Inferior parietal cortex (tissue), 1 donor: ENCODE measurements at regions not wholly inside any gene's neighbourhood (a gene's known extent, or its start where the extent isn't known, plus 50 kb on each side); places are given as distances from the start of the nearest gene placed in this dataset.

Source experiments
- DNase-seq: peaks from one replicate; pipeline ENCODE4 v3.0.0-alpha.2; 2016; ENCODE audit errors: extremely low spot score

DNA sequence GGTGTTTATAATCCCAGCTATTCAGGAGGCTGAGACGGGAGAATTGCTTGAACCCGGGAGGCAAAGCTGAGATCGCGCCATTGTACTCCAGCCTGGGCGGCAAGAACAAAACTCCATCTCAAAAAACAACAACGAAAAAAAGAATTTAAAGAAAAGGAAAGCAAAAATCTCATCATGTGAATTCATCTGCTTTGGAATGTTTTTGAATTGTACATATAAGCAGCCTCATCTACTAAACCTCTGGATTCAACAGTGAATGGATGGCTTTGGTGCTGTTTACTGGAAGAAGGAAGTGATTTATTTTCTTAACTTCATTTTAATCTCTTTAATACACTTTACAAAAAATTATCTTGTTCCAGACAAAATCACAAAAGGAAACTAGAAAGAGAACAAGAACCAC lies 51.8 kb upstream of the PNRC1 start:
- DNase-seq: no peak

DNA sequence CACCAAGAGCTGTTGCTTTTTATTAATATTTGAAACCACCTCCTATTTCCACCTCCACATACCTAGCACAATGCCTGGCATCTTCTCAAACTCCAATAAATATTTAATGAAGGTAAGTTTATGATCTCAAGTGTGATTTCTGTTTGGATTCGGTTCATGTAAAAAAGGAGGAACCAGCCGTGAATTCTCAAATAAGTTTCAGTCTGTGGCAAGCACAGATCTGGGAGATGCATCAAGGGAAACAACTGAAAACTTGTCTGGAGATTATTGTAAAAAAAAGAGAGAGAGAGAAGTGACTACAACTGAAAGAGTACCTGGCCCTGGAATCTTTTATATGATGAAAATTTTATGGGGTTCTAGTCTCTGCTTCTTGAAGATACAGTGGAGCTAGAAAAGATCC lies 52.8 kb upstream of the PNRC1 start:
- DNase-seq: no peak

DNA sequence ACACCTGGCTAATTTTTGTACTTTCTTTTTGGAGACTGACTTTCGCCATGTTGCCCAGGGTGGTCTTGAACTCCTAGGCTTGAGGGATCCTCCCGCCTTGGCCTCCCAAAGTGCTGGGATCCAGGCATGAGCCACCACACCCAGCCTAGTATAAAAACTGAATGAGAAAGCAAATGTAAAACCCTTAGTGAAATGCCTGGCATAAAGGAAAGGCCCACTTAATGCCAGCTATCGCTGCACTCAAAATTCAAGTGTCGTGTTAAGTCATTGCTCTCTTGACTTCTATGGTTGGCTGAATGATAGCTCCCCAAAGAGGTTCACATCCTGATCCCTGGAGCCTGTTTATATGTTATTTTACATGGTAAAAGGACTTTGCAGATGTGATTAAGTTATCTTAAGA lies 54.4 kb upstream of the PNRC1 start:
- no peak for DNase-seq

DNA sequence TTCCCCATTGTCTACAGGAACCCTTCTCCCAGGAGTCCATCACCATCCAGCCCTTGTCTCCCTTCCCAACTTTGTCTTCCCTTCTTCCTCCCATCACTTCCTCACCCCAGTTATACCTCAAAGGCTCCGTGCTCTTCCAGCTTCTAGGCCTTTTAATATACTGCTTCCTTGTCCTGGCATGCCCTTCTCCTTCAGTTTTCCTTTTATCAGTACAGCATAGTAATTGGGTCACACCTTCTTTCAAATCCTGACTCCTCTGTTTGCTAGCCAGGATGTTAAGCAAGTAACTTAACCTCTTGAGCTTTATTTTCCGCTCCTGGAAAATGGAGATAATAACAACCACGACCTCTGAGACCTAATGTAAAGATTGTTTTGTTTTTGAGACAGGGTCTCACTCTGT lies 54.9 kb upstream of the PNRC1 start:
- DNase-seq: no peak

DNA sequence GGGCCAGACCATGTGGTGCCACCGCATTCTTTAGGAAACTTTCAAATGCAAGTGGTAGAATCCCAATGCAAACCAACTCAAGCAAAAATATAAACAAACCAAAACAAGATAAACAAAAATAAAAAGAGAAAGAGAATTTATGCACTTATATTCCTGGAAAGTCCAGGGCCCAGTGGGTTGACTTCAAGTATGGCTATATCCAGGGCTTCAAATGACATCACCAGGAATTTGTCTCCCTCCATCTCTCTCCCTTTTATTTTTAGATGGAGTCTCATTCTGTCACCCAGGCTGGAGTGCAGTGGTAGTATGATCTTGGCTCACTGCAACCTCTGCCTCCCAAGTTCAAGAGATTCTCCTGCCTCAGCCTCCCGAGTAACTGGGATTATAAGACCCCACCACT lies 56.1 kb upstream of the PNRC1 start:
- DNase-seq: no peak

DNA sequence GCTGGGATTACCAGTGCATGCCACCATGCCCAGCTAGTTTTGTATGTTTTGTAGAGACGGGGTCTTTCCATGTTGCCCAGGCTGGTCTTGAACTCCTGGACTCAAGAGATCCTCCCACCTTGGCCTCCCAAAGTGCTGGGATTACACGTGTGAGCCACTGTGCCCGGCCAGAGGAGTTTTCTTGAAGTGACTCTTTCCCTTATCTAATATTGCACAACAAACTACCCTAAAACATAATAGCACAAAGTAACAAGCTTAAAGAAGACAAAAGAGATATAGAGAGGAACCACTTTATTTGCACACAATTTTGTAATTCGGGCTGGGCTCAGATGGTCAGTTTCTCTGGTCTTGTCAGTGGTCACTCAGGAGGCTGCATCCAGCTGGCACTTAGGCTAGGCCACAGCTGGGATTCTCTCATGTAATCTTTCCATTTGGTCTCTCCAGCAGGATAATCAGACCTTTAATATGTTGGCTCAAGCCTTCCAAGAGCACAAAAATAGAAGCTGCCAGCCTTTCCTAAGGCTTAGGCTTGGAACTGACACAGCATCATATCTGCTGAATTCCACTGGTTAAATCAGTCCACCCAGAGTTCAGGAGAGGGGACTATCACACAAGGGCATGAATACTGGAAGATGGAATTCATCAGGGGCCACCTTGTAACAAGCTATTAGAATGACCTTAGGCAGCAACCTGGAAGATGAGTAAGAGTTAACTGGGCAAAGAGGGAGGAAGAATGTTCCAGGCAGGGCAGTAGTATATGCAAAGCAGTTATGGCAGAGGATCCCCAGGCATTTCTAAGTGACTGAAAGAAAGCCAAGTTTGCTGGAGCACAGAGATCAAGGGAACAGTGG lies 56.7 kb upstream of the PNRC1 start:
- DNase-seq: no peak

DNA sequence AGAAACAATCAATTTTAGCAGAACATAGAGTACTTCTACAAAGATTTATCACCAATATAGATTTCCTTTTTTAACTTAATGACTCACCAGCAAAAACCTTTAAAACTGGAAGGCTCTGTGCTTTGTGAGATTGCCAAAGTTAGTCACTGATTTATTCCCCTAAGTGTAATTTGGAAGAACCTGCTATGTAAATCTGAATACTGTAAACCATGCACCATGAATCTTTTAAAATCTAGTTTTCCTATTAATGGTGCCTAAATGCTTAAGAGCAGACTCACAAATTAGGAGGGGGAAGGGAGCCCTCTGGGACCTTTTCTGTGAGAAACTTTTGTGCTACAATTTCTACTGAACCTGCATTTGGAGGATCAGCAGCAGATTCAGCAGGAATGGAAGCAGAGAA lies 57.8 kb upstream of the PNRC1 start:
- DNase-seq: peak; percentile 38

DNA sequence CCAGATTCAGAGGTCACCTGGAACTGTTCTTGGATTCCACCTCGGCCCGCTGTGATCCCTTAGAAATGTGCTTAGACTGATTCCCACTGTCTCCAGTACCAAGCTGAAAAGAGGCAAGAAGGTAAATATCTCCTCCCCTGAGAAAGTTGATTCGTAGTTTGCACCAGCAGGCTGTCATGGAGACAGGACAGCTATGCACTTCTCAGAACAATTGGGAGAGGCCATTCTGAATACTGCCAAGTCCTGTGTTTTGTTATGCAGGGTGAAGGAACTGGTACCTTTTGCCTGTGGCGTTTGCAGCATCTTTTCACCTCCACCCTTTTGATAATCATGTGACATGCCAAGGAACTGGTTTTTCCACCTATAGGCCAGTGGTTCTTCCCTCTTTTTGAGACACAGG lies 58.2 kb upstream of the RNGTT start:
- DNase-seq: no peak

DNA sequence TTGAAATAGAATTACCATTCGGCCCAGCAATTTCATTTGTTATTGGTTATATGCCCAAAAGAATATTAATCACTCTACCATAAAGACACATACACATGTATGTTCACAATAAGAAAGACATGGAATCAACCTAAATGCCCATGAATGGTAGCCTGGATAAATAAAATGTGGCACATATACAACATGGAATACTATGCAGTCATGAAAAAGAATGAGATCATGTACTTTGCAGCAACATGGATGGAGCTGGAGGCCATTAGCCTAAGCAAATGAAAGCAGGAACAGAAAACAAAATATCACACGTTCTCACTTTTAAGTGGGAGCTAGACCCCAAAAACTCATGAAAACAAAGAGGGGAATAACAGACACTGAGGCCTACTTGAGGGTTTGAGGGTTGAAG lies 52.6 kb upstream of the RNGTT start:
- no peak for DNase-seq

DNA sequence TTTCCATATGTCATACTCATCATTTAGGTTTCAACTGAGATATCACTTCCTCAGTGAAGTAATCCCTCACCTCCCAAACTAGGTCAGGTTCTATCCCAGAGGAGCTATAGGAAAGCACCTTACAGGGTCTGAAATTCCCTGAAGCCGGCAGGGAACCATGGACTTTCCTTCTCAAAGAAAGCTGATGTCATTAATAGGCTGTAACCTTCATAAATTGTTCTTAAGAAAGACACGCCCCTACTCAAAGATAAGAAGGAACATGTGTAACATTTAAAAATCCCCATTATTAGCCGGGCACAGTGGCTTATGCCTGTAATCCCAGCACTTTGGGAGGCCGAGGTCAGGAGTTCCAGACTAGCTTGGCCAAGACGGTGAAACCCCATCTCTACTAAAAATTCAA lies 50.0 kb upstream of the RNGTT start:
- no peak for DNase-seq
